ENCODE measurements at regions not wholly inside any gene's neighbourhood (a gene's known extent, or its start where the extent isn't known, plus 50 kb on each side); places are given as distances from the start of the nearest gene placed in this dataset.

- WGBS, 4 donors: 0 to 85% (median 64%) methylated on average over 1 of the region's 1 CpG
- DNase-seq (no peak), ATAC-seq (no peak)
- H3K27me3 ChIP-seq: no peaks in the 10 kb centered on the region
- H3K4me3 ChIP-seq: no peak overlapping the region
- H3K36me3 ChIP-seq: no peaks in the 10 kb centered on the region
- intact Hi-C loops (cut with DNase I): no loop called here
- peaks cover 0 to 4% (median 0%) of the 10 kb centered on the region in 12 donors for H3K9me3 ChIP-seq
- TF ChIP-seq CTCF (IDR thresholded peaks at IDR 0.05) (no peak), POLR2A (IDR thresholded peaks at IDR 0.05) (no peak)
- H3K4me1 ChIP-seq: no peaks in the 10 kb centered on the region
- H3K27ac ChIP-seq: no peak overlapping the region
Measured at GRCh38 chr5:103907001-103907400, 344.4 kb upstream of the NUDT12 start.

GRCh38 chr5:103904651-103905050 is 342.1 kb upstream of the NUDT12 start:
- Histone ChIP-seq H3K27me3 (no peaks in the 10 kb centered on the region), H3K4me3 (no peak overlapping the region), H3K36me3 (no peaks in the 10 kb centered on the region), H3K9me3 (peaks cover 0 to 4% (median 0%) of the 10 kb centered on the region in 12 donors), H3K4me1 (no peaks in the 10 kb centered on the region), H3K27ac (no peak overlapping the region)
- TF ChIP-seq CTCF (IDR thresholded peaks at IDR 0.05): no peak
- TF ChIP-seq POLR2A (IDR thresholded peaks at IDR 0.05): no peak
- 71 to 93% (median 87%) methylated on average over 1 of the region's 1 CpG for WGBS, 4 donors
- no peak for DNase-seq
- ATAC-seq: no peak
- intact Hi-C loops (cut with DNase I): no loop called here

- no peak overlapping the region for H3K27ac ChIP-seq
- WGBS, 4 donors: 77 to 82% (median 78%) methylated on average over 3 of the region's 3 CpGs
- intact Hi-C loops (cut with DNase I): no loop called here
- DNase-seq: no peak
- no peaks in the 10 kb centered on the region for H3K27me3 ChIP-seq
- ATAC-seq: no peak
- no peaks in the 10 kb centered on the region for H3K36me3 ChIP-seq
- TF ChIP-seq CTCF (IDR thresholded peaks at IDR 0.05) (no peak), POLR2A (IDR thresholded peaks at IDR 0.05) (no peak)
- no peak overlapping the region for H3K4me3 ChIP-seq
- H3K9me3 ChIP-seq: peaks cover 0 to 4% (median 0%) of the 10 kb centered on the region in 12 donors
- no peaks in the 10 kb centered on the region for H3K4me1 ChIP-seq
Measured at GRCh38 chr5:103902893-103903292, 340.3 kb upstream of the NUDT12 start.

- H3K4me3 ChIP-seq: no peak overlapping the region
- no peak for ATAC-seq
- WGBS, 4 donors: 72 to 87% (median 77%) methylated on average over 1 of the region's 1 CpG
Measured at GRCh38 chr5:103901885-103902284, 339.3 kb upstream of the NUDT12 start.

More at GRCh38 chr5:103901885-103902284, 339.3 kb upstream of the NUDT12 start:
- no peak for DNase-seq
- H3K27ac ChIP-seq: no peak overlapping the region
- H3K27me3 ChIP-seq: no peaks in the 10 kb centered on the region
- intact Hi-C loops (cut with DNase I): no loop called here
- H3K9me3 ChIP-seq: peaks cover 0 to 4% (median 0%) of the 10 kb centered on the region in 12 donors
- no peaks in the 10 kb centered on the region for H3K4me1 ChIP-seq
- H3K36me3 ChIP-seq: no peaks in the 10 kb centered on the region
- TF ChIP-seq CTCF (IDR thresholded peaks at IDR 0.05) (no peak), POLR2A (IDR thresholded peaks at IDR 0.05) (no peak)
